Pancreas (tissue), 10 donors: ENCODE measurements at regions not wholly inside any gene's neighbourhood (a gene's known extent, or its start where the extent isn't known, plus 50 kb on each side); places are given as distances from the start of the nearest gene placed in this dataset.

Experiments
- ATAC-seq, 4 donors: fragments of 200-7000 bp; cut with Tn5 transposase; one replicate each; pipeline versions ENCODE4 v1.8.0 to v1.9.1; 2020; ENCODE audit warnings: mild to moderate bottlenecking in 4 of 4, moderate library complexity in 4 of 4
- DNase-seq, 6 donors: peaks; one replicate each; pipeline ENCODE4 v3.0.0-alpha.2; 2020
- FAIRE-seq: peaks from 2 replicates; lab custom pipeline; 2012; peaks lifted over from hg19 to GRCh38; lab: Jason Lieb, UNC
- H3K27ac ChIP-seq, 4 donors: fragments of 200-600 bp; sonication (generic); 1 replicate in 3 of 4; 2 replicates in 1 of 4; pipeline versions ENCODE4 v1.5.0 to v1.8.0; 2020
- H3K27me3 ChIP-seq, 4 donors: fragments of 200-600 bp; one replicate each; pipeline ENCODE4 v1.8.0; 2021
- H3K36me3 ChIP-seq, 3 donors: fragments of 200-600 bp; sonication (generic) in 1 of 3; one replicate each; pipeline versions ENCODE4 v1.5.0 to v1.8.0; 2020 to 2021
- H3K4me1 ChIP-seq, 3 donors: fragments of 200-600 bp; one replicate each; pipeline ENCODE4 v1.8.0; 2021
- H3K4me3 ChIP-seq, 4 donors: fragments of 200-600 bp; sonication (generic) in 2 of 4; one replicate each; pipeline versions ENCODE4 v1.5.0 to v1.8.0; 2020 to 2021
- H3K9me3 ChIP-seq, 4 donors: fragments of 200-600 bp; one replicate each; pipeline ENCODE4 v1.8.0; 2021
- CTCF ChIP-seq, 4 donors: fragments of 200-600 bp; sonication (generic) in 3 of 4; IDR thresholded peaks; one replicate each; pipeline versions ENCODE4 v1.5.0 to v1.8.0; 2021; ENCODE audit warnings: antibody characterized with exemption in 4 of 4
- WGBS, 2 donors: extraction: QIAGEN DNeasy Blood & Tissue Kit; methylation state at CpG; one replicate each; pipeline ENCODE4 v1.1.7; 2013; 5-methylcytosine and 5-hydroxymethylcytosine counted together
- intact Hi-C, 3 donors: fragments of 100-400 bp; cut with DNase I; formaldehyde crosslinking; loops; one replicate each; pipeline versions ENCODE4 v1.11.1 to v1.14.2; 2022
- donor health status: healthy with polysubstance abuse.
- donor health status: DM: no; HTN: no; CAD: no; lungs with moderate emphysema.
- donor health status: DM: no; HTN: no; CAD: no.
- donor health status: control.
- donor health status: control.
- donor health status: Bipolar disorder and iron deficiency.
- donor health status: DM: yes; HTN: yes; CAD: no.
- donor health status: DM: no; HTN: no; CAD: no.
- donor health status: DM: no; HTN: no; CAD: no.
- donor health status: DM: yes; HTN: yes; CAD: no.

- WGBS, 2 donors: 61 to 62% methylated on average over 4 of the region's 4 CpGs
- H3K4me1 ChIP-seq: no peaks in the 10 kb centered on the region
- no peaks in the 10 kb centered on the region for H3K9me3 ChIP-seq
- no peak overlapping the region for H3K4me3 ChIP-seq
- no peak for FAIRE-seq
- no peak for TF ChIP-seq CTCF (IDR thresholded peaks at IDR 0.05)
- no peaks in the 10 kb centered on the region for H3K27me3 ChIP-seq
- no peak overlapping the region for H3K27ac ChIP-seq
- no peaks in the 10 kb centered on the region for H3K36me3 ChIP-seq
- no peak for DNase-seq
- no peak for ATAC-seq
- intact Hi-C loops: no loop called here
These were observed 50.6 kb upstream of the COG2 start for GRCh38 chr1:230591678-230592077.

- no peak for TF ChIP-seq CTCF (IDR thresholded peaks at IDR 0.05)
- DNase-seq: no peak
- intact Hi-C loops: no loop called here
- H3K4me3 ChIP-seq: no peak overlapping the region
- no peaks in the 10 kb centered on the region for H3K4me1 ChIP-seq
- H3K36me3 ChIP-seq: no peaks in the 10 kb centered on the region
- no peak for ATAC-seq
- no peaks in the 10 kb centered on the region for H3K27me3 ChIP-seq
- H3K9me3 ChIP-seq: no peaks in the 10 kb centered on the region
- WGBS, 2 donors: 45 to 61% methylated on average over 2 of the region's 2 CpGs
- no peak overlapping the region for H3K27ac ChIP-seq
- FAIRE-seq: no peak
These were observed 52.3 kb upstream of the COG2 start for GRCh38 chr1:230589951-230590350.

GRCh38 chr1:230588323-230588746 lies 53.9 kb upstream of the COG2 start:
- H3K36me3 ChIP-seq: no peaks in the 10 kb centered on the region
- ATAC-seq (no peak), FAIRE-seq (no peak), DNase-seq (no peak)
- no peak for TF ChIP-seq CTCF (IDR thresholded peaks at IDR 0.05)
- intact Hi-C loops: no loop called here
- H3K4me1 ChIP-seq: no peaks in the 10 kb centered on the region
- H3K27me3 ChIP-seq: no peaks in the 10 kb centered on the region
- H3K9me3 ChIP-seq: no peaks in the 10 kb centered on the region
- no peak overlapping the region for H3K27ac ChIP-seq
- H3K4me3 ChIP-seq: no peak overlapping the region

GRCh38 chr1:230587061-230587460 lies 55.2 kb upstream of the COG2 start:
- no peaks in the 10 kb centered on the region for H3K36me3 ChIP-seq
- H3K4me1 ChIP-seq: no peaks in the 10 kb centered on the region
- TF ChIP-seq CTCF (IDR thresholded peaks at IDR 0.05): no peak
- H3K9me3 ChIP-seq: no peaks in the 10 kb centered on the region
- no peak for ATAC-seq
- no peak overlapping the region for H3K27ac ChIP-seq
- DNase-seq: no peak
- intact Hi-C loops: no loop called here
- no peaks in the 10 kb centered on the region for H3K27me3 ChIP-seq
- WGBS, 2 donors: 77 to 78% methylated on average over 3 of the region's 3 CpGs
- H3K4me3 ChIP-seq: no peak overlapping the region
- no peak for FAIRE-seq

- no peaks in the 10 kb centered on the region for H3K36me3 ChIP-seq
- intact Hi-C loops: no loop called here
- no peak for DNase-seq
These were observed 57.6 kb upstream of the COG2 start for GRCh38 chr1:230584660-230585059.

More at GRCh38 chr1:230584660-230585059, 57.6 kb upstream of the COG2 start:
- no peak overlapping the region for H3K4me3 ChIP-seq
- H3K27me3 ChIP-seq: no peaks in the 10 kb centered on the region
- H3K27ac ChIP-seq: no peak overlapping the region
- ATAC-seq (no peak), FAIRE-seq (no peak)
- TF ChIP-seq CTCF (IDR thresholded peaks at IDR 0.05): no peak
- H3K4me1 ChIP-seq: no peaks in the 10 kb centered on the region
- no peaks in the 10 kb centered on the region for H3K9me3 ChIP-seq
